ENCODE measurements at regions not wholly inside any gene's neighbourhood (a gene's known extent, or its start where the extent isn't known, plus 50 kb on each side); places are given as distances from the start of the nearest gene placed in this dataset.
"Not testable (repeated sequence)": the region's sequence is repeated elsewhere in the genome, so short reads cannot be mapped to it uniquely, and the experiment has no call there.

DNA sequence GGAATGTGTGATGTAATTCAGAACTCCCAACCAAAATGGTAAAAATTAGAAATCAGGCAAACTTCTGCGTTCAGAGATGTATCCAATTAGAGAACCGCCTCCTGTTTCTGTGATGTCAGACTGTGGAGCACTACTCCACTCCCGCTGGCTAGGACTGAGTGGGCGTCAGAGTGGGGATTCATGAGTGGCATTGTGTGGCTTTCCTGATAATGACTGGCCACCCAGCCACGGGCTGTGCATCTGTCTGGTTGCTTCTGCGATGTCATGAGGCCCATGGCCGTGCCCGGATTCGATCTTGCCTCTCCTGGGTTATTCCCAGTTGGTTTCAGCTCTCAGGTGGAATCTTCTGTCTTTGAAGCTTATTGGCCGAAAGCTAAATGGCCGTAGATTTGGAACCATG, 87.1 kb upstream of the KCNA1 start:
- no peak for DNase-seq

DNA sequence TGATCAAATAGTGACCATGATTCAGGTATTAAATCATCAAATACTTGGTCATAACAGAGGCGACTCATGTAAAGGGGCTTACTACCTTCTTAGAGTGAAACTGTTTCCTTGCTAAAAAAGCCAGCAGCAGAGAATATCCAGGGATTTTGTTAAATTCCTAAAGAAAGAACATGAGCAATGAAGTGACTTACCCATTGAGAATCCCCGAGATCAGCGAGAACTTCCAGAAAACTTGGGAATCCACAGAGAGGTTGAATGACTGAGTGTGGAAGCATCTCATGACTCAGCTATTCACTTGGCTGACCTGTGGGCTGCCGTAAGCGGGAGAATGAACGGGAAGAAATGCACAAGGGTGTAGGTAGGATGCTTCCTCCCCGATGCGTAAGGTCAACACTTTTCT, 85.3 kb upstream of the KCNA1 start:
- DNase-seq, result no peak

DNA sequence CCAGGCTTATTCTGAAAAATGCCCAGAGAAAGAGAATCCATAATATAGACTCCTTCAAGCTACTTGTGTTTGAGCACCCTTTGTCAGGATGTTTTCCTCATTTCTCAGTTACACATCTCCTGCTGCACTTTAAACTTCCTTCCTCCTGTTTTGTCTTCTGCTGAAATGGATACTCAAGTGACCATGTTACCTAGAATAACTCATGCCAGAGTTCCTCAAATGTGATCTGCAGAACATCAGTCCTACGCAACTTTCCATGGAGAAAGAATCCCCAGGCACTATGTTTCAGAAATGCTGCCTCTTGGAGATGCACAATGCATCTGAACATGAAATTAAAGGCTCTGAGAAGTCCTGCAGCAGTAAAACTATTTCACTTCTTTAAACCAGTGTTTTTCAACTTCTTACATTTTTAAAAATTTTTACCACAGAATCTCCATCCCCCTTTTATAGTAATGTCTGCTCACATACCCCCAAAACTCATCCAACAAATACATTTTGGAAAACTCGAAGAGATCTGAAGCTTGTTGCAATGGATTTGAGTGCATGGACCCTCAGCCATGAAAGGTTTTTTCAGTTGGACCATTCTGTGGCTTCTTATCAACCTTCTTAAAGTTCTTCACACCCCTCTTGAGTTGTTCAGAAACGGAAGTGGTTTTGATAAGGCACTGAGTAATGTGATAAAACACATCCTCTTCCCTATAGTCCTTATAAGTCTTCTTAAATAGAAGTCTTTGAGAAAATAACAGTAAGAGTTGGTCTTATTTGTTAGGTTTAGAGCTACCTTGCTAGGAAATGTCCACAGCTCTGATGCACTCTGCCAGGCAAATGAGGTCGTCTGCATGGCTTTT, 84.5 kb upstream of the KCNA1 start:
- DNase-seq, result no peak

DNA sequence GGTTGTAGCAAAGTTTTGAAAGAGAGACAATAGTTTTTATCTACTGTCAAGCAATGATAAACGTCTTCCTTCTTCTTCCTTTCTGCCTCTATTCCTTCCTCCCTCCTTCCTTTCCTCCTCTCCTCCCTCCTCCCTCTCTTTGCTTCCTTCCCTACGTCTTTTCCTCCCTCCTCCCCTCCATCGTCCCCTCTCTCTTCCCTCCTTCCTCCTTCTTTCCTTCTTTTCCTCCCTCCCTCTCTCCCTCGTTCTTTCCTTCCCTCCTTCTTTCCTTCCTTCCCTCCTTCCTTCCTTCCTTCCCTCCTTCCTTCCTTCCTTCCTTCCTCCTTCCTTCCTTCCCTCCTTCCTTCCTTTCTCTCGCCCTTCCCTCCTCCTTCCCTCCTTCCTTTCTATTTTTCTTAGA, 82.8 kb upstream of the KCNA1 start:
- DNase-seq, result no peak

DNA sequence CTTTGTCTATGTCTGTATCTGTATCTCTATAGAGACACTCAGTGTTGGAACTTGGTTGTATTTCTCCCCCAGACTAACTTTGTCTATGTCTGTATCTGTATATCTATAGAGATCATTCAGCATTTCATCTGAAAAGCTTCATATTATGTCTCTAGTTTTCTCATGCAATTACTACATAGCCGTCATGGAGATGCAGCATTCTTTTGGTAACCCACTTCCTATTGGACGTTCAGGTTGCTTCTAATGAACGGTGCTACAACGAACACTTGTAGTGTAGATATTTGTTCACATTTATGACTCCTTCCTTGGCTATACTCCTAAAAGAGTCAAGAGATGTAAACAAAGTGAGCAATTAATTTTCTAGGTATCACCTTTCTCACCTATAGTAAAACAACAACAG, 81.5 kb upstream of the KCNA1 start:
- DNase-seq, result no peak

DNA sequence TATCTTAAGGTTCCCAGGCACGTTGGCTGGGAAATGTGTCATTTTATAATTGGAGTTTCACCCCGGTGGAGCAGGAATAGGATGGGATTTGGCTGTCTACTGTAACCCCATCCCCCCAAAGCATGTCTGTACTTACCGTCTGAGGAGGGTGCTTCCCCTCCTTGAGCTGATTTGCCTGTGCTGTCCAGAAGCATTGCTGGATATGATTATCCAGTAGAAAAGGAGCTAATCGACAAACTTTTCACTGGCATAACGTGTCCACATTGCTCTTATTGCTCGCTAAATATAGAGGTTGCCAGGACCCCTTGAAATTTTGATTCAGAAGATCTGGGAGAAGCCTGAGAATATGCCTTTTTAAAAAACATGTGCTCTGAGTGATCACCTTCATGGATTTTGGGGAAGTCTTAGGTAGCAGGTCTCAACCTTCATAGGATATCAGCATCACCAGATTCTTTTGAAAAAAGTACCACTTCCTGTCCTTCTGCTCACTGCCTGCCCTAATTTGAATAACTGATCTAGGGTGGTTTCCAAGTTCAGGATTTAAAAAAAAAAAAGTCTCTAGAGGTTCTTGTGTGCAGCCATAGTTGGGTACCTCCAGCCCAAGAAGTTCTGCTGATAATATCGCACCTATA, 80.4 kb upstream of the KCNA1 start:
- DNase-seq, result no peak

DNA sequence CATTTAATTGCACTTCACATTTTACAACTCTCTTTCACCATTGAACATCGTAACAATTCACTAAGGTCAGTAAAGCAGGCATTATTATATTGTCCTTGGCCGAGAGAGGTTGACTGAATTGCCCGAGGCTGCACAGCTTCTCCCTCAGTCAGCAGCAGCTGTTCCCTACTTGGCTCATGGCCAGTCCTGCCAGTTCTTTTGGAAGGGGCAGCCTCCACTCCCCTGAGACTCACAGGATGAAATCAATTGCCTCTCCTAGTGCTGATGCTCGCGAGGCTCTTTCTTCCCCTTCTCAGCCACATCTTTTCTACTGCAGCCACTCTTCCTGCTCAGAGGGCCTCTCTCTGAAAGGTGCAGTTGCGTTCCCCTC, 79.9 kb upstream of the KCNA1 start:
- peak; percentile 53 to 65 for DNase-seq

DNA sequence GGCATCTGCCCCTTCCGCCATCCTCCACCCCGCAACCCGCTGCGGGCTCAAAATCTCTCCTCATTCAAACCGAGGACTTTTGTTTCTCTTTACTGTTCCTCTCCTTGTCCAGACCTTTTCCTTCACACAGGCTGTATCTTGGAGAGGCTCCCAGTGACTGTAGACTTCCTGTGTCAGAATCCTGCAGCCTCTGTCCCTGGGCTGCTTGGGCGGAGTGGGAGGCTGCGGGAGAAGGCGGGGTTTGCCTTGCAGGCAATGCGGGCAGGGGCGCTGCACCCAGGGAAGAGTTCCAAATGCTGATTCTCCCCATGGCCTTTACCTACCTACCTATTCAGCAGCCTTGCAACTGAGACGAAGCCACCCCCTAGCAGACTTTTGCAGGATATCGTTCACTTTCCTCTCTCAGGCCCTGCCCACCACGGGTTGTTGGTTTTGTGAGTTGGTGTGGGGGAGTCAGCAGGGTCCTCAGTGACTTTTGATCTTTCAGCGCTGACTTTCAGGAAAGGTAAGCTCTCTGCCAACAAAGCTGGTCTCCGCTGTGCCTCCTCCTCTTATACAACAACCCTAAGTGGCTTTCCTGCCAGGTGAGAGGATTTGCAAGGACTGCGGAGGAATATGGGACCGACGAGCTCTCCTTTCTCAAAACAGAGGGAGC, 79.0 kb upstream of the KCNA1 start:
- DNase-seq, result no peak

DNA sequence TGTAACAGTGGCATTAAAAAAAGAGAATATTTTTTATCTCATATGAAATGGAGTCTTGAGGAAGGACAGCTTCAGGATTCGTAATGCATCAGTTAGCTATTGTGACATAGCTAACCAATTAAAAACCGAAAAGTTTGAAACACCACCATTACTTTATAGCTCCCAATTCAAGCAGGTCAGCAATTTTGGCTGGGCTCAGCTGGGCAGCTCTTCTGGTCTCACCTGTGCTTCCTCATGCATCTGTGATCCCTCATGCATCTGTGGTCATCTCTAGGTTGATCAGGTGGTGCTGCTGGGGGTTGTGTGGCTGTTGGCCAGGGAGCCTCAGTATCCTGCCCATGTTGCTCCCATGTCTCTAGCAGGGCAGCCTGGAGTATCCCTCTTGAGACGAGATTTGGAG, 76.7 kb upstream of the KCNA1 start:
- no peak for DNase-seq

DNA sequence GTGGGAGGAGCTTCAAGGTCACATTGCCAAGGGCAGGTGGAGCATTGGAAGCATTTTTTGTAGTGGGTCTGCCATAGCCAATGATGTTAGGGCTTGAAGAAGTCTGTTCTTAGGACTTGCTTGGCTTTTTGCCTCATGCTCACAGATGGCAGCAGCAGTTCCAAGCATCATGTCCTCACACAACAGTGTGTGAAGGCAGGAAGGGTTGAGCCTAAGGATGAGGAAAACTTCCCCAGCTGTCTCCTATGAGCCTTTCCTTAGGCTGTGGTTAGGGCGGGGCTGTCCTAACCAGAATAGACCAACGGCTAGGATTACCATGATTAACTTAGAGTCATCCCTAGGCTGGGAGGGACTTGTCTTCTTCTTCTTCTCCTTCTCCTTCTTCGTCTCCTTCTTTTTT, 76.2 kb upstream of the KCNA1 start:
- no peak for DNase-seq

DNA sequence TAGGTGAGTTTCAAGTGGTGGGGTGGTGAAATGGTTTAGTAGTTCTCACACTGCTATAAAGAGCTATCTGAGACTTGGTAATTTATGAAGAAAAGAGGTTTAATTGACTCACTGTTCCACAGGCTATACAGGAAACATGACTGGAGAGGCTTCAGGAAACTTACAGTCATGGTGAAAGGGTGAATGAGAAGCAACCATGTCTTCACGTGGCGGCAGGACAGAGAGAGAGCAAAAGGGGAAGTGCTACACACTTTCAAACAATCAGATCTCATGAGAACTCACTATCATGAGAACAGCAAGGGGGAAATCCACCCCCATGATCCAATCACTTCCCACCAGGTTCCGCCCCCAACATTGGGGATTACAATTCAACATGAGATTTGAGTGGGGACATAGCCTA, 67.3 kb upstream of the KCNA1 start:
- DNase-seq, result not testable (repeated sequence)

DNA sequence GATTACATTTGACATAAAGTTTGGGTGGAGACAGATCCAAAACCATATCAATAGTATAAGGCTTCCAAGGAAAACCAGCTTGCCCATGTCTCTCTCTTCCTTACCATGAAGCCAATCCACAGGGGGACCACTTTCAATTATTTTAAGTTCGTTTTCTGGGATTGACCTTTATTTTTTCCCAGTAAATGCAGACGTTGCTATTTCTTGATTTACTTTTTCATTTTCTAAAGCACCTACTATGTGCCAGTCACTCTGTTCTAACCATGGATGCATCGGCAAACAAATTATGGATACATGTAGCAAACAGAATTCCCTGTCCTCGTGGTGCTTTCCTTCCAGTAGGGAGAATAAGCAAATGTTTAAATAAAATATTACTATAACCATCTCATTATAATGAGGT, 65.8 kb upstream of the KCNA1 start:
- no peak for DNase-seq

DNA sequence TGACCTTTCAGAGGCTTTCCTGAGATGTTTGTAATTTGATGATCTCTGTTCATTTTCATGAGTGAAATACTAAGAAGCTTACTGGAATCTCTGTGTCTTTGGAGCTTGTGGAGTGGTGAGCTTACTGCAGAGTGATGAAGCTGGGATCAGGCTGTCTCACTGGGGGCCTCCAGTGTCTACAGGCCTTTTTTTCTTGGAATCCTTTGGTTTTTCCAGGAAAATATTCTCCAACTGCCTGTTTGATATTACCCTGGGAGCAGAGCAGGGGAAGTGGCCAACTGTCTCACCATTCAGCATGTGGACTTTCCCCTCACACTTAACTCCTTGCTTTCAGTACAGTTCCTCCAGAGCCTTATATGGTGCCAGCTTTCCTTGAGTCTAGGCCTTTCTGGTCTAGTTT, 62.0 kb upstream of the KCNA1 start:
- DNase-seq, result no peak

DNA sequence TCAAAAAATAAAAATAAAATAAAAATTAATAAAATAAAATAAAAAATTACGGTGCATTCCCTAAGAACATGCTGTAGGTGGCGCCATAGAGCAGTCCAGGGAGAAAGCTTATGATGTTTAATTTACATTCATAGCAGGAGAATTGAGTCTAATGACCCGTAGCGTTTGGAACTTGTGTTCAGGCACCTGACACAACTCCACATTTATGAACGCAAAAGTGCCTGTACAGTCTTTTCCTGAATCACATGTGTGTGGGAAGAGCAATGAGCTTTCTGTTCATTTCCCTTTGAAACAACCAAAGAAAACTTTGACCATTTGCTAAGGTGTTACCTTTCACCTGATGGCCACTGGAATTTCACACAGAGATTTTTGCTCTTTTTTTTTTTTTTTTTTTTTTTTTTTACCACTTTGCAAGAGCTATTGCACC, 60.6 kb upstream of the KCNA1 start:
- DNase-seq, result peak; percentile 27 to 33

DNA sequence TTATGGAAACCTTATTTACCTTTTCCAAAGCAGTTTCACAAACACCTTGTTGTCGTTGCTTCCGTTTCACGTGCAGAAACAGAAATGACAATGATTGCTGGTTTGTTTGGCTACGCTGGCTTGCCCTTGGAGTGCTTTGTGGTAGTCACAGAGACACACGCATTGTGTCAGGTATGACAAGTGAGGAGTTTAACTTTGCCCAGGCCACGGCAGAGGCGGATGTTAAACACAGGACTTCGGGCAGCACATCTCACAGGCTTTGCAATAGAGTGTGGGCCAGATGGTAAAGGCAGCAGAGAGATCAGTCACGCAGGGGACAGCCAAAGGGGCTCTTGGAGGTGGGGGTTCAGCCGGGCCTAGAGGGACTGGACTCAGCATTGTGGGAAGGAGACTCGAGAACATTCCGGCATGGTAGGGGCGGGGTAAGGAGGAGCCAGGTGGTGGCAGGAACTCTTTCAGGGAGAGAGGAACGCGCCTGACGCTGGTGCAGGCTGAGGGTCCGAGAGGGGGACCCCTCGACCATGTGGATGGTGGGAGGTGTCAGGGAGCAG, 59.8 kb upstream of the KCNA1 start:
- DNase-seq, result no peak

DNA sequence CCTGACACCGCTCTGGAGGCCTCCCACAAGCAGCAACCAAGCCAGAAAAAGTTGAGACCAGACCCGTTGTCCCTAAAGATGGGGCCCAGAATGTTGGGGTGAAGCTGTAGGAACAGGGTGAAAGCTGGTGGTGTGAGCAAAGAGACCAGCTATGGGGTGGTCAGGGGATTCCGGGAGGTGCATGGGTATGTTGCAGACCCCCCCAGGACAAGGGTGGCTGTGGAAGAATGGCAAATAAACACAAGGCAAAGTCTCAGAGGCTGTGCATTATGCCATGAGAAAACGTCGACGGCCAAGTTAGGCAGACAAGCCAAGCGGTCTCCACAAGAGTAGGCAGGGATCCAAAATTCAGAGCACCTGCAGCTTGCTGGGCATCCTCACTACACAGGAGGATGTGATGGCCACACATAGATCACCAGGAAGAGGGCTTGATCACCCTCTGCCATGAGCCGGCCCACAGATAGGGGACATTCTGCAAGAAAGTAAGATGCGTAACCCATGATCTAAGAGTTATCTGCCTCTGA, 58.8 kb upstream of the KCNA1 start:
- no peak for DNase-seq

DNA sequence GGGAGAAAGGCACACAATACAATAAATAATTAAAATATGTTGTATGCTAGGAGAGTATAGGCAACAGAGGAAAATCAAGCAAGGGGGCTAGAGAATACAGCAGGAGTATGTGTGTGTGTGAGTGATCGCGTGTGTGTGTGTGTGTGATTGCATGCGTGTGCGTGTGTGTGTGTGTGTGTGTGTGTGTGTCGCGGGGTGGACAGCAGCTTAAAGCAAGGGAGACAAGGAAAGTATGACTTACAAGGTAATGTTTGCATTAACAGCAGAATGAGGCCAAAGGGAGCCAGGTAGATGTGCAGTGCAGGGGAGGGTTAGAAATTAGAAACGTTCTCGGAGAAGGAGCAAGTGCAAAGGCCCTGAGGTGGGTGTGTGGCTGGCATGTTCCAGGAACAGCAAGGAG, 57.4 kb upstream of the KCNA1 start:
- no peak for DNase-seq

DNA sequence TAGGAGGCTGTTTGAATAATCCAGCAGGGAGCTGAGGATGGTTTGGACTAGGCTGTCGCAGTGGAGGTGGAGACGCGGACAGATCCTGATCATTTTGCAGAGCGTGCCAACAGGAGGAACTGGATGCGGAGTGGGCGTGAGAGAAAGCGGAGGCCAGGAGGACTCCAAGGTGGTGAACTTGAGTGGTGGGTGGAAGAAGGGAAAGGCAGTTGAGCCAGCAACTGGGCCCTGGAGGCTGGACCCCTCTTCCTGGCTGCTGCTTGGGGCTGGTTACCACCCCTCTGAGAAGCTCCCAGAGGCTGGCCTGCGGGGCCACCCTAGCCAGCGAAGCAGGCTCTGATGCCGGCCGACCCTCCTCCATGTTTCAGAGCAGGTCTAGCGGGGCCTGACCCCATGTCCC, 56.8 kb upstream of the KCNA1 start:
- no peak for DNase-seq

DNA sequence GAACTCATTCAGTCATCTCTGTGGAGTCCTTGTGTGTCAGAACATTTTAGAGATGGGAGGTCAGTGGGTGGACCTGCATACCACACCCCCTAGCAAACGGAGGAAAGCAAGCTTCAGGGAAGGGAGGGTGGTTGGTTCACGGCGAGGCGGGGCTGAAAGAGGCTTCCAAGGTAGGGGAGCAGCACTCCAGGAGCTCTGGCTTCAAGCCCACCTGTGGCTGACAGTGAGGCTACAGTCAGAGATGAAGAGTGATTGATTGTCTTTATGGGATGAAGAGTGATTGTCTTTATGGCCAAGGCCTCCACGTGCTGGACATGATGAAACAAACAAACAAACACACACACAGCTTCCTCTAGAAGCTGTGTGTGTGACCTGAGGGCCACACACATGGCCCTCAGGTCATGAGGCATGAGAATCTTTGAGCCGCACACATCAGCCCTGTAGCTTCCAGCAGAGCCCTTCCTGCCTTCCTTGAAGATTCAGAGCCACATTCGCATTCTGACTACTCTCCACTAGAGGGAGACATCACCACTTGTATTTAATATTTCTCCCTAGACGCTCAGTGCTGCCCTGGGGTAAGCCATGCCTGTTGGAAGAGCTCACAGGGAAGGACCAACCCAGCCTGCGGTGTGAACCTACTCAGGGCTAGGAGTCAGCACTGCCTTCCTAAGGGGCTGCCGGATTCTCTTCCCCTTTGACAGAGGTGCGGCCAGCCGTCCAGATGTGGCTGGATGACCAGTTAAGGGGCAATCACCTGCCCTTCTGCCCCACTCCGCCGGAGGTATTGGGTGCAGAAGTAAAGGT, 54.4 kb upstream of the KCNA1 start:
- DNase-seq, result peak; percentile 81 to 87

DNA sequence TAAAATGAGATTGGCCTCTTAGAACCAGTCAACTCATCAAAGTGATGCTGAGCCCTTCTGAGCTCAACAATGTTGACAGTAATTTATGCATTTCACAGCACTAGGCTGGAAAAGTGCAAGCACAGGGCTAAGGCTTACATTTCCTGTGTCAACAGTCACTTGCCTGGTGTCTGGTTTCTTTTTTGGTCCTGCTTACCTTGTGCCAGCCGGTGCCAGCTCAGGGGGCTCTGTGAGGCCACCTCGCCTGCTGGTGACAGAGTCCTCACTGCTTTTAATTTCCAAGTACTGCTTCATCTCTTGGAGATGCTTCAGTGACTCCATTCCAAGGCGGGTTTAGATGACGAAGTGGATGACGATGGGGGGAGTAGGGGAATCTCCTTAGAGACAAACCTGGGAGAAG, 53.1 kb upstream of the KCNA1 start:
- DNase-seq, result peak in 1 of 2 experiments; percentile 51

DNA sequence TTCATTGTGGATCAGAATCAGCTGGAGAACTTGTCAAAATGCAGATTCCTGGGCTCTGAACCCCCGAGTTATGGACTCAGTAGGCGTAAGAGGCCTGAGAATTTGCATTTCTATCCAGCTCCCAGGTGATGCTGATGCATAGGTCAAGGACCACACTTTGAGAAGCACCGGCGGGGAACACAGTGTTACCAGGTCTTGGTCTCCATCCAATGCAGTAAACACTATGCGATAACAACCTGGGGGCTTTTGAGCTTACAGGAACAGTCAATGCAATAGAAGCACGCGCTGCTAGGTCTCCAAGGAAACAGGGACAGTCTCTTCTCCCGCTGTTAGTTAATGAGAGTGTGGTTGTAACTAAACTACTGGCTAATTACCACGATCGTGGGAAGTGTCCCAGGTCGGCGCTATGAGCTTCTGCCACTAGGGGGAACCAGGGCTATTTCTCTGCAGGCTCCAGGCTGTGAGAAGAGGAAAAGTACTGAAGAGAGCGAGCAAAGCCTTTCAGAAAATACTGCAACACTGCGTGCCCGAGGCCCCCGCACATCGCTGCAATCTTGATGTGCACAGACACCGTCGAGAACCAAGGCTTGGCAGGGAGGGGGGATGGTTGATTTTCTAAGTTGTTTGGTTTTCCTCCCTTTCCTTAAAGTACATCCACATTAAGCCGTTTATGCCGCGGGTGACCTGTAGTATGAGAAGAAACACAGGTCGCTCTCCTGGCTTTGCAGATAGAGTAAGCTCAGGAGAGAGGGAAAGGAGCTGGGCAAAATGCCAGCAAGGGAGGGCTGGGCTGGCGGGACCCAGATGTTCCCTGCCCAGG, 52.0 kb upstream of the KCNA1 start:
- DNase-seq, result peak; percentile 82 to 89

DNA sequence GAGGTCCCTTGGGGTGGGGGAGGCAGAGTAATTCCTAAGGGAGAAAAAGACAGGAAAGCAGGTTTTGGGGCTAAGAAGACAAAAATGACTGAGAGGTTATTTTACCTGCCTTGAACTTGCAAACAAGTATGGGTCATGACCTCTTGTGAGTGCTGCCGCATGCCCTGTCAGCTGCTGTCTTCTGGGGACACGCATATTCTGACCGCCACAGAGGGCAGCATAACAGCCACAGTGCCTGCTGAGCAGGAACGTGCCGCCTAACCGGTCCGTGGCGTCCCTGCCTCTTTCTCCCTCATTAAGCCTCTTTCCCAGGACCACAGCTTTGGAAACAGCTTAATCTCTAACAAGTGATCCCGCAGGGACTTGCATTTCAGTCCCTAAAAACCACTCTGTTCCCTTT, 51.3 kb upstream of the KCNA1 start:
- DNase-seq, result peak in 1 of 2 experiments; percentile 10

All from NCI-H2081 (cell line).